Activated CD4-positive, alpha-beta memory T cell treated with anti-CD3 and anti-CD28 coated beads, Interleukin-2, amount 10 ng/mL, durations not matched to agents 7 days and 5 days (primary cell): ENCODE measurements at regions not wholly inside any gene's neighbourhood (a gene's known extent, or its start where the extent isn't known, plus 50 kb on each side); places are given as distances from the start of the nearest gene placed in this dataset.

Experiments
- CTCF ChIA-PET: fragments of 350-600 bp; sonication (Branson Sonifier 250); formaldehyde crosslinking; loops from one replicate; lab custom pipeline; 2021; ENCODE audit warnings: antibody characterized with exemption, inconsistent platforms; lab: Charles Lee
- POLR2A ChIA-PET: fragments of 350-600 bp; sonication (Branson Sonifier 250); formaldehyde crosslinking; loops from one replicate; lab custom pipeline; 2021; ENCODE audit warnings: antibody characterized with exemption; lab: Charles Lee
- DNase-seq: peaks from one replicate; pipeline ENCODE4 v3.0.0-alpha.2; 2020
- H3K27ac Mint-ChIP-seq: one replicate; pipeline ENCODE4 v1.8.0; 2021; ENCODE audit warnings: mild to moderate bottlenecking, mixed read lengths
- H3K27me3 Mint-ChIP-seq: one replicate; pipeline ENCODE4 v1.8.0; 2021; ENCODE audit warnings: mixed read lengths
- H3K36me3 Mint-ChIP-seq: one replicate; pipeline ENCODE4 v1.8.0; 2021; ENCODE audit warnings: low read depth, mixed read lengths
- H3K4me1 Mint-ChIP-seq: one replicate; pipeline ENCODE4 v1.8.0; 2021; ENCODE audit warnings: mixed read lengths
- H3K4me3 Mint-ChIP-seq: one replicate; pipeline ENCODE4 v1.8.0; 2021; ENCODE audit warnings: mild to moderate bottlenecking, mixed read lengths
- H3K9me3 Mint-ChIP-seq: one replicate; pipeline ENCODE4 v1.8.0; 2021; ENCODE audit warnings: mixed read lengths

DNA sequence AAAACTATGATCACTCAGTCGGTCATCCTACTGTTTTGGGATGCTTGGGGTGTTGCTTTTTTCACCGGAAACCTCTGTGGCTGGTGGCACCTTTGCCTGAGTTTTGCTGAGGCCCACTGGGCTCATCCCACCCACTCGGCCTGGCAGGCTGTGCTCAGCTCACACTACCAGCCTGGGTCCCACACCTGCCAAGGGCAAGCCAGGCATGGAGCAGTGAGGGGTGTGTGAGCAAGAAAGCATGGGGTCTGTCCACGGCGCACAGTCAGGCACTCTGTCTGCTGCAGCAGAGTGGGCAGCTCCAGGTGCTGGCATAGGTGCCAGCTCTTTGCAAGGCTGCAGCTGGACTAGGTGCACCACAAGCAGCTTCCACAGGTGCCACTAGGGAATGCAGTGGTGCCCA is 91.7 kb downstream of the TBXT start:
- POLR2A ChIA-PET: no interaction called here
- H3K27ac Mint-ChIP-seq: no peak overlapping the region
- no peak for DNase-seq
- H3K27me3 Mint-ChIP-seq: no peaks in the 10 kb centered on the region
- no peak overlapping the region for H3K4me3 Mint-ChIP-seq
- H3K9me3 Mint-ChIP-seq: no peaks in the 10 kb centered on the region
- CTCF ChIA-PET: interaction anchor here (1.3 kb wide), 1 partner anchor 21 kb away, joined by 3 read pairs; no protein-coding TSS in a partner anchor
- no peaks in the 10 kb centered on the region for H3K4me1 Mint-ChIP-seq
- H3K36me3 Mint-ChIP-seq: no peaks in the 10 kb centered on the region

DNA sequence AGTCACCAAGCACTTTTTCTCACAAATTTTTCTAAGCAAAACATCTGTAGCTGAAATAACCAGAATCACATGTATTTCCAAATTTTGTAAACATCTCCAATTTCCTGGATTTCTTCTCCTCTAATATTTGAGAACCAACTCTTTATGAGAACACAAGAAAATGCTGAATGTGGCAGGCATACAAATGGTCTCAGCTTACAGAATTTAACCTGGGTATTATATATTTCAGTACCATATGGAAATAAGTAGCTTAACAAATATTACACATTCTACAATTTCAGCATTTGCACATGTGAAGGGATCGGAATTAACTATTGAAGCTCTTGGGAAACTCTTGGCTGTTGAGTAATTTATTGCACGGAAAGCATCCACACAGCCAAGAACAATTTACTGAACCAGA is 92.5 kb downstream of the TBXT start:
- ChIA-PET POLR2A (no interaction called here), CTCF (interaction anchor here (0.8 to 1.3 kb wide), 2 partner anchors 22 to 211 kb away, joined by 3 to 4 read pairs; no protein-coding TSS in a partner anchor)
- Mint-ChIP-seq H3K27ac (no peak overlapping the region), H3K27me3 (peaks cover 1% of the 10 kb centered on the region), H3K4me3 (no peak overlapping the region), H3K9me3 (peaks cover 2% of the 10 kb centered on the region), H3K36me3 (no peaks in the 10 kb centered on the region), H3K4me1 (no peaks in the 10 kb centered on the region)
- DNase-seq: no peak

DNA sequence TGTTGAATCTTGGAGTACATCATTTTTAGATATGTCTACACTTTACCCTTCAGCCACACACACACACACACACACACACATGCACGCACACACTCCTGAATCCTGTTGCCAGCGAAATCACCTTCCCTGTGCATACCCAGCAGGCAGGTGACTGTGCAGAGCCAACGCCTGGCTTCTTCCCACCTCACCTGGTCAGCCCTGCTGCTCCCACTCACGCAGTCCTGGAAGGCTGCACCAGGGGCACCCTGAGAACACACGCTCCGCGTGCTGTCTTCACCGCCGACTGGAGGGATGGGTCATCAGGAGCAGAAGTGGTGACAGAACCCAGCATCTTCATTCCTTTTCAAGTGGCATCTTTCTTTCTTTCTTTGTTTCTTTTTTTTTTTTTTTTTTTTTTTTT is 94.6 kb downstream of the TBXT start:
- Mint-ChIP-seq H3K36me3 (no peaks in the 10 kb centered on the region), H3K4me3 (no peak overlapping the region), H3K27me3 (peaks cover 1% of the 10 kb centered on the region), H3K27ac (no peak overlapping the region), H3K4me1 (no peaks in the 10 kb centered on the region), H3K9me3 (peaks cover 5% of the 10 kb centered on the region)
- POLR2A ChIA-PET: no interaction called here
- CTCF ChIA-PET: no interaction called here
- DNase-seq: no peak

DNA sequence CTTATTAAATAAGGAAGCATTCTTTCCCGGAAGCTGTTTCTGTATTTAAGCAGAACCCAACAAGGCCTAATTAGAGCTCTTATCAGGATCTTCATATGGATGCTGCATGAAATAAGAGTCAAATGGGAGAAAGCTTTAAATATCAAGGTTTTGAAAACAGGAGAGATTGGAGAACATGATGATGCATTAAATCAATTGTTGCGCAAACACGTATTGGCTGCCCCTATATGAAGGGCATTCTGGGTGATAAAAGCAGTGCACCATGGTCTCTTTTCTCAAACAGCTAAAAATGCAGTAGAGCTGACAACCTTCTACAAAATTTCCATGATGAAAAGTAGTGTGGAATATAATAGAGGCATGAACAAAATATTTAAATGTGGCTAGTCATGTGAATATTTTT is 98.9 kb downstream of the TBXT start:
- no peak for DNase-seq
- H3K36me3 Mint-ChIP-seq: no peaks in the 10 kb centered on the region
- CTCF ChIA-PET: interaction anchor here (0.8 kb wide), 1 partner anchor 24 kb away, joined by 3 read pairs; no protein-coding TSS in a partner anchor
- no peak overlapping the region for H3K27ac Mint-ChIP-seq
- no peaks in the 10 kb centered on the region for H3K4me1 Mint-ChIP-seq
- POLR2A ChIA-PET: no interaction called here
- H3K9me3 Mint-ChIP-seq: peaks cover 8% of the 10 kb centered on the region
- H3K4me3 Mint-ChIP-seq: no peak overlapping the region
- H3K27me3 Mint-ChIP-seq: peaks cover 1% of the 10 kb centered on the region

DNA sequence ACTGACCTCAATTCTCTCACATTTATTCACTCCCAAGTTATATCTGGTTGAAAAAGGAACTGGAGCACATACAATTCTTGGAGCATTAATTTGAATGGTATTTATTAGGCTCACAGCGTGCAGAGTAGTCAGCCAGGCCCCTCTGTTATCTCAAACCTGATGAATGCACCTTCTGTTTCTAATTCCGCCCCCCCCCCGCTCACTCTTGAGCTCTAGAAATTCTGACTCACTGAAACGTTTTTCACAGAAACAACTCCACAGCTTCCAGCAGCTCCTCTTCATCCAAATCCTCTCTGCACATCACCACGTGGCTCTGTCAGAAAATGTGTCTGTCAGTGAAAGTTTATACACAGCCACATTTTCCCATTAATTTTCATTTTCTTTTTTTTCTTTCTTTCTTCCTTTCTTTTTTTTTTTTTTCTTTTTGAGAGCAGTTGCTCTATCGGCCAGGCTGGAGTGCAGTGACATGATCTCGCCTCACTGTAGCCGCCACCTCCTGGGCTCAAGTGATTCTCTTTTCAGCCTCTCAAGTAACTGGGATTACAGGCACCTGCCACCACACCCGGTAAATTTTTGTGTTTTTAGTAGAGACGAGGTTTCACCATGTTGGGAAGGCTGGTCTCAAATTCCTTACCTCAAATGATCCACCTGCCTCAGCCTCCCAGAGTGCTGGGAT is 109.4 kb downstream of the TBXT start:
- Mint-ChIP-seq H3K4me3 (no peak overlapping the region), H3K27me3 (no peaks in the 10 kb centered on the region), H3K27ac (no peak overlapping the region), H3K4me1 (no peaks in the 10 kb centered on the region), H3K9me3 (peaks cover 8% of the 10 kb centered on the region), H3K36me3 (no peaks in the 10 kb centered on the region)
- no peak for DNase-seq
- ChIA-PET POLR2A (no interaction called here), CTCF (no interaction called here)

- Mint-ChIP-seq H3K9me3 (peaks cover 12% of the 10 kb centered on the region), H3K27me3 (no peaks in the 10 kb centered on the region), H3K27ac (no peak overlapping the region), H3K36me3 (no peaks in the 10 kb centered on the region), H3K4me3 (no peak overlapping the region), H3K4me1 (no peaks in the 10 kb centered on the region)
- CTCF ChIA-PET: no interaction called here
- no peak for DNase-seq
- POLR2A ChIA-PET: no interaction called here
These were observed 110.2 kb downstream of the TBXT start for GRCh38 chr6:166057431-166057830.

DNA sequence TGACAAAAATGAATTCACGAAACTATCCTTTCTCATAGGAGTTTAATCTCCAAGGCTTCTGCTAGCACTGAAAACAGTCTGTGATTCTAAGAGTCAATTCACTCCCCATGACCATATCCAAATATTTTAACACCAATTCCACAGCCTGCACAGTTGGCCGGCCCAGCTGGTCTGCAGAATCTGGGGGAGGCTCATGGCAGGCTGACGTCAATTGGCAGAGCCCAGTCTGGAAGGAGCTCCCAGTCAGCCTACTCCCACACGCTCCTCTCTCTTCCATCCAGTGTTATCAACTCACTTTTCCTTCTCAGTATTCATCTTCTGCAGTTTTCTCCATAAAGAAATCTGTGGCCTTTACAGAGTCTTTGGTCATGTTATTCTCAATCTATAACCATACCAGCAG is 111.0 kb downstream of the TBXT start:
- ChIA-PET CTCF (interaction anchor here (1.4 kb wide), 1 partner anchor 170 kb away, joined by 4 read pairs; no protein-coding TSS in a partner anchor), POLR2A (no interaction called here)
- Mint-ChIP-seq H3K36me3 (no peaks in the 10 kb centered on the region), H3K9me3 (peaks cover 18% of the 10 kb centered on the region), H3K27me3 (no peaks in the 10 kb centered on the region), H3K4me1 (no peaks in the 10 kb centered on the region), H3K4me3 (no peak overlapping the region), H3K27ac (no peak overlapping the region)
- no peak for DNase-seq

DNA sequence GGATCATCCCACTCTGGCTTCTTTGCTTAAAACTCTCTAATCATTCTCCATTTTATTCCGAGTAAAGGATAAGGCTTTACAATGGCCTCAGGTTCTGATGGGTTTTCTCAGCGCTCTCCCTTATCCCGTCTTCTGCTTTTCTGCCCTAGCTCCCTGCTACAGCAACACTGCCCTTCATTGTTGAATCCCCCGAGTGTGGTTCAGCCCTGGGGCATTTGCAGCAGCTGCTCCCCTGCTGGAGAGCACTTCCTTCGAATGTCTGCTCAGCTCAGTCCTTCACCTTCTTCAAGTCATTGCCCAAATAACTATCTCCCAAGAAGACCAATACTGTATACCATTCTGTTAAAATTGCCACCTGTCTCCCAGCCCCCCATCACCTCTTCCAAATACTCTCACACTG is 111.8 kb downstream of the TBXT start:
- Mint-ChIP-seq H3K4me1 (no peaks in the 10 kb centered on the region), H3K27me3 (no peaks in the 10 kb centered on the region), H3K27ac (no peak overlapping the region), H3K4me3 (no peak overlapping the region), H3K9me3 (peaks cover 18% of the 10 kb centered on the region), H3K36me3 (no peaks in the 10 kb centered on the region)
- POLR2A ChIA-PET: no interaction called here
- no peak for DNase-seq
- CTCF ChIA-PET: interaction anchor here (1.4 kb wide), 1 partner anchor 170 kb away, joined by 4 read pairs; no protein-coding TSS in a partner anchor

DNA sequence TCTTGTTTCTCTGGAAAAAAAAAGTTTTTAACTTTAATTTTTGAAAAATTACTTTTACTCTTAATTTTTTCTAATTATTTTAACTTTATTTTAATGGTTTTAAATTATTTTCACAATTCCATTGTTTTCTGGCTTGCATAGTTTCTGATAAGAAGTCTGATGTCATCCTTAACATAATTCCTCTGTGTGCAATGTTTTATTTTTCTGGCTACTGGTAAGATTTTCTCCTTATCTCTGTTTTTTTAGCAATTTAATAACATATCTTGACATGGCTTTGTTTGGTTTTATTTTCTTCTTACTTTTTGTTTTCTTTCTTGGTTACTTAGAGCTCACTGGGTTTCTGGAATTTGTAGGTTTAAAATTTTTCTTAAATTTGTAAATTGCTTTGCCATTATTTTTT is 114.8 kb downstream of the TBXT start:
- no peaks in the 10 kb centered on the region for H3K36me3 Mint-ChIP-seq
- ChIA-PET POLR2A (no interaction called here), CTCF (no interaction called here)
- no peak overlapping the region for H3K27ac Mint-ChIP-seq
- no peaks in the 10 kb centered on the region for H3K27me3 Mint-ChIP-seq
- peaks cover 18% of the 10 kb centered on the region for H3K9me3 Mint-ChIP-seq
- H3K4me1 Mint-ChIP-seq: no peaks in the 10 kb centered on the region
- no peak overlapping the region for H3K4me3 Mint-ChIP-seq
- no peak for DNase-seq

GRCh38 chr6:166050559-166050958 is 117.1 kb downstream of the TBXT start:
- Mint-ChIP-seq H3K27me3 (no peaks in the 10 kb centered on the region), H3K4me3 (no peak overlapping the region), H3K9me3 (peaks cover 17% of the 10 kb centered on the region), H3K4me1 (no peaks in the 10 kb centered on the region), H3K36me3 (no peaks in the 10 kb centered on the region), H3K27ac (no peak overlapping the region)
- ChIA-PET CTCF (no interaction called here), POLR2A (no interaction called here)
- no peak for DNase-seq

DNA sequence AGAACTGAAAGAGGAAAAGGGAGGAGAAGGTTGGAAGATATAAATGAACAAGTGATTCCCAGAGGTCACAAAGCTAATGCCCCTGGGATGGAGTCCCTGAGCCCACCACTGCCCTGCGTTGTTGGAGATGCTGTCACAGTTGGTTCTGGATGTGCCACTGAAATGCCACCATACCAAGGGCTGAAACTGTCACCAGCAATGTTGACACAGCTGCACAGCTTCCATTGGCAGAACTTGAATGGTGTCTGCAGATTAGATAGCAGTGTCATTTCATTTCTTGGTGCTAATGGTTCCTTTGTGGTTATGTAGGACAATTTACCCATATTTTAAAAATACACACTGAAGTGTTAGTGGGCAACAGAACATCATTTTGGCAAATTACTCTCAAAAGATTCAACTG is 120.7 kb downstream of the TBXT start:
- ChIA-PET POLR2A (no interaction called here), CTCF (no interaction called here)
- no peak overlapping the region for H3K4me3 Mint-ChIP-seq
- no peak for DNase-seq
- no peaks in the 10 kb centered on the region for H3K27me3 Mint-ChIP-seq
- H3K4me1 Mint-ChIP-seq: no peaks in the 10 kb centered on the region
- no peaks in the 10 kb centered on the region for H3K36me3 Mint-ChIP-seq
- no peak overlapping the region for H3K27ac Mint-ChIP-seq
- H3K9me3 Mint-ChIP-seq: peaks cover 3% of the 10 kb centered on the region

DNA sequence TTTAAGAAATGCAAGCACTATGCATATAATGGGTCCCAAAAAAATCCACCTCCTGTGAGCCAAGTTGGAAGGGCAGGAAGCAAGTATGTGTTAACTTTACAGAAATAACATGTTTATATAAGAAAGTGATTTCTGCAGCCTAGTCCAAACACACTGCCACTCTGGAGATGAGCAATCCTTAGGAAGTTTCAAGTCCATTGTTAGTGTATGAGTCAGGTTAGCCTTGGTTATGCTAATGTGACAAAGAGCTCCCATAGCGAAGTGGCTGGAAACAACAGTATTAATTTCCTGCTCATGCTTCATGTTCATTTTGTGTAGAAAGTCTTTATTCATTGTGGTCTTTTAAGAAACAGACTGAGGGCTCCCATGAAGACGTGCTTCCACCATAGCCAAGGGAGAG is 121.4 kb downstream of the TBXT start:
- no peak overlapping the region for H3K27ac Mint-ChIP-seq
- no peaks in the 10 kb centered on the region for H3K36me3 Mint-ChIP-seq
- POLR2A ChIA-PET: no interaction called here
- H3K4me1 Mint-ChIP-seq: no peaks in the 10 kb centered on the region
- no peak for DNase-seq
- no peak overlapping the region for H3K4me3 Mint-ChIP-seq
- H3K9me3 Mint-ChIP-seq: no peaks in the 10 kb centered on the region
- CTCF ChIA-PET: no interaction called here
- H3K27me3 Mint-ChIP-seq: no peaks in the 10 kb centered on the region

DNA sequence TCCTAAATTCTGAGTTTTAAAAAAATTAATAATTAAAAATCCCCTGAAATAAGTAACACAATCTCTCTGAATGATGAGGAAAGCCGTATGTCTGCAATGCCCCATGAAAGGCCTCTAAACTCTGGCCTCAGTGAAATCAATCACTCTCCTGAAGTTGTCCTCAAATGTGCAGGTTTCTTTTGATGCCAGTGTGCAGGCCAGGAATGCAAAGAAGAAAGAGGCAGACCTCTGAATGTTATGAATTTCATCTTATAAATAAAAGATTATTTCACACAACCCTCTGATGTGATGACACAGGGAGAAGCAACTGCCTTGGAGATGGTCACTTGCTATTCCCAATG is 121.8 kb downstream of the TBXT start:
- no peak overlapping the region for H3K27ac Mint-ChIP-seq
- CTCF ChIA-PET: no interaction called here
- POLR2A ChIA-PET: no interaction called here

DNA sequence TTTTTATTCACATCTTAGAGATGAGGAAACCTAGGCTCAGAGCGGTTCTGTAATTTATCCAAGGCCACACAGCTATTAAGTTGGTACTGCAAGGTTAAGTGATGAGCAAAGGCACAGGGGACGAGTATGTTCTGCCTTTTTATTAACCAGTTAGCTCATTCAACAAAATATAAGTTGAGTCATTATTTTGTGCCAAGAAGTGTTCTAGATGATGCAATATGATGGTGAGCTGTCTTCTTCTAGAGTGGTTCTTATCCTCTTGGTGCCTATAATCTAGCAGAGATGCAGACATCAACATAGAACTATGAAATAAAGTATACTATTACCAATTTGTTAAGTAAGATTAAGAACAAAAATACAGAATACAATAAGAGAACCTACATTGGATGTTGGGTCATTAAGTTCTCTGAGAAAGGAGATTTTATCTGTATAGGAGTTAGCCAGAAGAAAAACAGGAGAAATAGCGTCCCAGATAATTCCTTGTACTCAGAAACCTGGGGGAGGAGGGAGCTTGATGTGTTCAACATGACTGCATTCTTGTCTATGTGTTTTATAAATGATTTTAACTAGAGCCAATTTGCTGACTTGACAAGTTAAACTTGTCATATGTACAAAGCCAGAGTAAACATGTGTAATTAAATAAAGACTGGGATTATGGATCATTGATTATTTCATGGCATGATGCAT is 122.3 kb downstream of the TBXT start:
- CTCF ChIA-PET: no interaction called here
- DNase-seq: no peak
- H3K4me1 Mint-ChIP-seq: no peaks in the 10 kb centered on the region

More for the DNA sequence above, 121.8 kb downstream of the TBXT start:
- Mint-ChIP-seq H3K4me1 (no peaks in the 10 kb centered on the region), H3K27me3 (no peaks in the 10 kb centered on the region), H3K4me3 (no peak overlapping the region), H3K9me3 (no peaks in the 10 kb centered on the region), H3K36me3 (no peaks in the 10 kb centered on the region)
- no peak for DNase-seq

More for the DNA sequence above, 122.3 kb downstream of the TBXT start:
- Mint-ChIP-seq H3K27ac (no peak overlapping the region), H3K9me3 (no peaks in the 10 kb centered on the region), H3K36me3 (no peaks in the 10 kb centered on the region), H3K27me3 (no peaks in the 10 kb centered on the region), H3K4me3 (no peak overlapping the region)
- POLR2A ChIA-PET: no interaction called here
